WTC11 (cell line): ENCODE measurements at regions not wholly inside any gene's neighbourhood (a gene's known extent, or its start where the extent isn't known, plus 50 kb on each side); places are given as distances from the start of the nearest gene placed in this dataset.

Source experiments
- ATAC-seq: fragments of 200-7000 bp; cut with Tn5 transposase; 2 replicates; pipeline ENCODE4 v1.10.0; 2021; ENCODE audit warnings: mild to moderate bottlenecking, moderate library complexity
- CTCF ChIA-PET: fragments of 300-600 bp; sonication (Branson Sonifier 250); formaldehyde crosslinking; loops from one replicate; lab custom pipeline; 2021; ENCODE audit warnings: antibody characterized with exemption; lab: Charles Lee
- POLR2A ChIA-PET: fragments of 350-600 bp; sonication (Branson Sonifier 250); formaldehyde crosslinking; loops from one replicate; lab custom pipeline; 2021; ENCODE audit warnings: antibody characterized with exemption; lab: Charles Lee
- DNase-seq: peaks from one replicate; pipeline ENCODE4 v3.0.0; 2021; ENCODE audit warnings: low spot score
- H3K27ac Mint-ChIP-seq: 2 replicates; pipeline ENCODE4 v1.8.0; 2021; ENCODE audit warnings: mixed read lengths
- H3K27me3 Mint-ChIP-seq: 2 replicates; pipeline ENCODE4 v1.8.0; 2021; ENCODE audit warnings: low read depth, mild to moderate bottlenecking, moderate library complexity, mixed read lengths
- H3K36me3 Mint-ChIP-seq: 2 replicates; pipeline ENCODE4 v1.8.0; 2021; ENCODE audit warnings: mixed read lengths
- H3K4me1 Mint-ChIP-seq: 2 replicates; pipeline ENCODE4 v1.8.0; 2022; ENCODE audit warnings: mixed read lengths
- H3K4me3 Mint-ChIP-seq: 2 replicates; pipeline ENCODE4 v1.8.0; 2021; ENCODE audit warnings: mild to moderate bottlenecking, moderate library complexity, mixed read lengths
- H3K9me3 Mint-ChIP-seq: 2 replicates; pipeline ENCODE4 v1.8.0; 2021; ENCODE audit warnings: mixed read lengths
- CREB1 ChIP-seq: sonication (generic); formaldehyde crosslinking; IDR thresholded peaks from 2 replicates; pipeline ENCODE4 v1.8.0; 2023; ENCODE audit warnings: mild to moderate bottlenecking, missing genetic modification reagents
- ELF4 ChIP-seq: sonication (generic); formaldehyde crosslinking; IDR thresholded peaks from 2 replicates; pipeline ENCODE4 v1.8.1; 2022; ENCODE audit warnings: low read depth, mild to moderate bottlenecking, moderate library complexity, missing genetic modification reagents
- EMX1 ChIP-seq: fragments of 250-450 bp; sonication (Bioruptor Pico); IDR thresholded peaks from 2 replicates; pipeline ENCODE4 v1.8.0; 2021; ENCODE audit warnings: mild to moderate bottlenecking
- ESRRA ChIP-seq: sonication (generic); formaldehyde crosslinking; IDR thresholded peaks from 2 replicates; pipeline ENCODE4 v1.8.1; 2022; ENCODE audit warnings: mild to moderate bottlenecking, missing genetic modification reagents, borderline replicate concordance
- ETV6 ChIP-seq: sonication (generic); formaldehyde crosslinking; IDR thresholded peaks from 2 replicates; pipeline ENCODE4 v1.8.1; 2022; ENCODE audit warnings: mild to moderate bottlenecking, missing genetic modification reagents
- FOXJ3 ChIP-seq: sonication (generic); formaldehyde crosslinking; IDR thresholded peaks from 2 replicates; pipeline ENCODE4 v1.9.0; 2021; ENCODE audit warnings: missing genetic modification reagents, mild to moderate bottlenecking, borderline replicate concordance
- FOXK1 ChIP-seq: sonication (generic); formaldehyde crosslinking; IDR thresholded peaks from 2 replicates; pipeline ENCODE4 v1.8.0; 2022; ENCODE audit warnings: mild to moderate bottlenecking, moderate library complexity, missing genetic modification reagents
- GABPB1 ChIP-seq: sonication (generic); formaldehyde crosslinking; IDR thresholded peaks from 2 replicates; pipeline ENCODE4 v1.8.1; 2023; ENCODE audit warnings: mild to moderate bottlenecking, missing genetic modification reagents
- GRHL2 ChIP-seq: fragments of 250-450 bp; sonication (Bioruptor Pico); IDR thresholded peaks from 2 replicates; pipeline ENCODE4 v1.8.0; 2022; ENCODE audit warnings: mild to moderate bottlenecking, moderate library complexity; ENCODE audit not compliant: insufficient replicate concordance, severe bottlenecking
- HMGA2 ChIP-seq: fragments of 250-450 bp; sonication (Bioruptor Pico); IDR thresholded peaks from 2 replicates; pipeline ENCODE4 v1.4.0; 2021; ENCODE audit warnings: mild to moderate bottlenecking, moderate library complexity
- IRF2 ChIP-seq: sonication (generic); formaldehyde crosslinking; IDR thresholded peaks from 2 replicates; pipeline ENCODE4 v1.8.0; 2022; ENCODE audit warnings: low read depth, missing genetic modification reagents, borderline replicate concordance
- JUN ChIP-seq: sonication (generic); formaldehyde crosslinking; IDR thresholded peaks from 2 replicates; pipeline ENCODE4 v1.8.0; 2023; ENCODE audit warnings: mild to moderate bottlenecking, missing genetic modification reagents
- NFATC4 ChIP-seq: fragments of 250-450 bp; sonication (Bioruptor Pico); IDR thresholded peaks from 2 replicates; pipeline ENCODE4 v1.9.0; 2021; ENCODE audit warnings: mild to moderate bottlenecking
- NFE2L1 ChIP-seq: sonication (generic); formaldehyde crosslinking; IDR thresholded peaks from 2 replicates; pipeline ENCODE4 v1.8.1; 2023; ENCODE audit warnings: missing genetic modification reagents
- NR3C1 ChIP-seq: sonication (generic); formaldehyde crosslinking; conservative IDR thresholded peaks from 2 replicates; pipeline ENCODE4 v1.8.1; 2023; ENCODE audit warnings: low read depth, mild to moderate bottlenecking, missing genetic modification reagents
- PRRX2 ChIP-seq: fragments of 250-450 bp; sonication (Bioruptor Pico); IDR thresholded peaks from 2 replicates; pipeline ENCODE4 v1.8.0; 2021; ENCODE audit warnings: mild to moderate bottlenecking
- TEAD1 ChIP-seq: sonication (generic); formaldehyde crosslinking; IDR thresholded peaks from 2 replicates; pipeline ENCODE4 v1.8.0; 2022; ENCODE audit warnings: mild to moderate bottlenecking, missing genetic modification reagents
- ZNF219 ChIP-seq: sonication (generic); formaldehyde crosslinking; IDR thresholded peaks from 2 replicates; pipeline ENCODE4 v1.8.0; 2023; ENCODE audit warnings: missing genetic modification reagents, mild to moderate bottlenecking, borderline replicate concordance
- ZNF317 ChIP-seq: sonication (generic); formaldehyde crosslinking; IDR thresholded peaks from 2 replicates; pipeline ENCODE4 v1.8.1; 2023; ENCODE audit warnings: low read depth, mild to moderate bottlenecking, moderate library complexity, missing genetic modification reagents, borderline replicate concordance
- ZNF671 ChIP-seq: fragments of 250-450 bp; sonication (Bioruptor Pico); IDR thresholded peaks from 2 replicates; pipeline ENCODE4 v1.8.0; 2021; ENCODE audit warnings: mild to moderate bottlenecking
- TF ChIP-seq, protein P1 (sequence below): fragments of 250-450 bp; sonication (Bioruptor Pico); IDR thresholded peaks from 2 replicates; pipeline ENCODE4 v1.9.0; 2021; ENCODE audit warnings: mild to moderate bottlenecking
- TF ChIP-seq, protein P2 (sequence below): sonication (generic); formaldehyde crosslinking; conservative IDR thresholded peaks from 2 replicates; pipeline ENCODE4 v1.8.1; 2022; ENCODE audit warnings: mild to moderate bottlenecking, missing genetic modification reagents
- TF ChIP-seq, protein P3 (sequence below): fragments of 250-450 bp; sonication (Bioruptor Pico); conservative IDR thresholded peaks from 2 replicates; pipeline ENCODE4 v1.9.0; 2021; ENCODE audit warnings: mild to moderate bottlenecking
- TF ChIP-seq, protein P4 (sequence below): fragments of 250-450 bp; sonication (Bioruptor Pico); IDR thresholded peaks from 2 replicates; pipeline ENCODE4 v1.9.0; 2021; ENCODE audit warnings: moderate library complexity, mild to moderate bottlenecking, inconsistent platforms, borderline replicate concordance

DNA sequence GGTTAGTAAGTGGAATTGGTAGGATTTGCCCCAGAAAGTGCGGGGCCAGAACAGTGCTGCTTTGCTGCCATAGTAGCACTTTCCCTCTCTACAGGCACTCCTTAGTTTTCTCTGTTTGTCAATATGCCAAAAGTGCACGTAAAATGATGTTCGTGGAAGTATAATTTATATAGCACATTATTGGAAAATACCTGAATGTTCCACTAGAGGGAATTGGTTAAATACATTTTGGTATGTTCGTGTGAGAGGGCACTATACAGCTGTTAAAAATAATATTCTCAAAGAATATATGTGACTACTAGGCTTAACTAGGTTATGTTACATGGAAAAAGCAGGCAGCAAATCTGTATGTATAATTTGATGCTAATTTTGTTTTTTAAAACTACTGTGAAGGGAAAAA, 184.0 kb upstream of the GDNF start:
- no peak overlapping the region for H3K27ac Mint-ChIP-seq
- TF ChIP-seq ELF4 (CRISPR knock-in tag) (no peak), ZNF317 (CRISPR knock-in tag) (no peak), NFE2L1 (no peak), FOXK1 (CRISPR knock-in tag) (no peak), HMGA2 (CRISPR knock-in tag) (no peak), NR3C1 (CRISPR knock-in tag) (no peak), IRF2 (no peak), GRHL2 (CRISPR knock-in tag) (no peak), GABPB1 (CRISPR knock-in tag) (no peak), ESRRA (CRISPR knock-in tag) (no peak)
- TF ChIP-seq, protein P1, sequence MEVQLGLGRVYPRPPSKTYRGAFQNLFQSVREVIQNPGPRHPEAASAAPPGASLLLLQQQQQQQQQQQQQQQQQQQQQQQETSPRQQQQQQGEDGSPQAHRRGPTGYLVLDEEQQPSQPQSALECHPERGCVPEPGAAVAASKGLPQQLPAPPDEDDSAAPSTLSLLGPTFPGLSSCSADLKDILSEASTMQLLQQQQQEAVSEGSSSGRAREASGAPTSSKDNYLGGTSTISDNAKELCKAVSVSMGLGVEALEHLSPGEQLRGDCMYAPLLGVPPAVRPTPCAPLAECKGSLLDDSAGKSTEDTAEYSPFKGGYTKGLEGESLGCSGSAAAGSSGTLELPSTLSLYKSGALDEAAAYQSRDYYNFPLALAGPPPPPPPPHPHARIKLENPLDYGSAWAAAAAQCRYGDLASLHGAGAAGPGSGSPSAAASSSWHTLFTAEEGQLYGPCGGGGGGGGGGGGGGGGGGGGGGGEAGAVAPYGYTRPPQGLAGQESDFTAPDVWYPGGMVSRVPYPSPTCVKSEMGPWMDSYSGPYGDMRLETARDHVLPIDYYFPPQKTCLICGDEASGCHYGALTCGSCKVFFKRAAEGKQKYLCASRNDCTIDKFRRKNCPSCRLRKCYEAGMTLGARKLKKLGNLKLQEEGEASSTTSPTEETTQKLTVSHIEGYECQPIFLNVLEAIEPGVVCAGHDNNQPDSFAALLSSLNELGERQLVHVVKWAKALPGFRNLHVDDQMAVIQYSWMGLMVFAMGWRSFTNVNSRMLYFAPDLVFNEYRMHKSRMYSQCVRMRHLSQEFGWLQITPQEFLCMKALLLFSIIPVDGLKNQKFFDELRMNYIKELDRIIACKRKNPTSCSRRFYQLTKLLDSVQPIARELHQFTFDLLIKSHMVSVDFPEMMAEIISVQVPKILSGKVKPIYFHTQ (CRISPR knock-in tag), result no peak
- TF ChIP-seq, protein P2, sequence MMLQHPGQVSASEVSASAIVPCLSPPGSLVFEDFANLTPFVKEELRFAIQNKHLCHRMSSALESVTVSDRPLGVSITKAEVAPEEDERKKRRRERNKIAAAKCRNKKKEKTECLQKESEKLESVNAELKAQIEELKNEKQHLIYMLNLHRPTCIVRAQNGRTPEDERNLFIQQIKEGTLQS (CRISPR knock-in tag), result no peak
- no peak overlapping the region for H3K4me3 Mint-ChIP-seq
- ChIA-PET POLR2A (no interaction called here), CTCF (no interaction called here)
- H3K27me3 Mint-ChIP-seq, result no peaks in the 10 kb centered on the region
- peaks cover 6% of the 10 kb centered on the region for H3K9me3 Mint-ChIP-seq
- no peaks in the 10 kb centered on the region for H3K36me3 Mint-ChIP-seq
- ATAC-seq (no peak), DNase-seq (no peak)
- peaks cover 7% of the 10 kb centered on the region for H3K4me1 Mint-ChIP-seq

DNA sequence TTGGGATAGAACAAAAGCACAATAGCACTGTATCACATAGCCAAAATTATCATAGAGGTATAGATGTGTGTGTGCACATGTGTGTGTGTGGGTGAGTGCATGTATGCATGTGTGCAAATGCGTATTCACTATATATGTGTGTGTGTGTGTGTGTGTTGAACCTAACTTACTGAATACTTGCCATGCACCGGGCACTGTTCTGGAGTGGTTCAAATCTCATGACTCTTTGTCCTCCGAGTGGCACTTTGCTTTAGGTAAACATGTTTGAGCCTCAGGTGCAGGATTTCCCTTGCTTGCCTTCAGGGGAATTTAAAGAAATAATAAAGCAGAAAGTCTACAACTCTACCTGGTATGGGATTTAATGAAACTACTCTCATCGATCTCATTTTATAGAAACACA, 183.5 kb upstream of the GDNF start:
- no peak overlapping the region for H3K27ac Mint-ChIP-seq
- no peaks in the 10 kb centered on the region for H3K36me3 Mint-ChIP-seq
- ATAC-seq (no peak), DNase-seq (no peak)
- H3K4me1 Mint-ChIP-seq, result peaks cover 5% of the 10 kb centered on the region
- no peaks in the 10 kb centered on the region for H3K27me3 Mint-ChIP-seq
- ChIA-PET CTCF (no interaction called here), POLR2A (no interaction called here)
- H3K4me3 Mint-ChIP-seq, result no peak overlapping the region
- no peak for TF ChIP-seq ZNF671
- no peak for TF ChIP-seq TEAD1 (CRISPR knock-in tag)
- no peak for TF ChIP-seq NFATC4 (CRISPR knock-in tag)
- TF ChIP-seq FOXK1 (CRISPR knock-in tag), result no peak
- TF ChIP-seq JUN, result no peak
- TF ChIP-seq ELF4 (CRISPR knock-in tag), result no peak
- TF ChIP-seq ZNF219 (CRISPR knock-in tag), result no peak
- TF ChIP-seq, protein P3, sequence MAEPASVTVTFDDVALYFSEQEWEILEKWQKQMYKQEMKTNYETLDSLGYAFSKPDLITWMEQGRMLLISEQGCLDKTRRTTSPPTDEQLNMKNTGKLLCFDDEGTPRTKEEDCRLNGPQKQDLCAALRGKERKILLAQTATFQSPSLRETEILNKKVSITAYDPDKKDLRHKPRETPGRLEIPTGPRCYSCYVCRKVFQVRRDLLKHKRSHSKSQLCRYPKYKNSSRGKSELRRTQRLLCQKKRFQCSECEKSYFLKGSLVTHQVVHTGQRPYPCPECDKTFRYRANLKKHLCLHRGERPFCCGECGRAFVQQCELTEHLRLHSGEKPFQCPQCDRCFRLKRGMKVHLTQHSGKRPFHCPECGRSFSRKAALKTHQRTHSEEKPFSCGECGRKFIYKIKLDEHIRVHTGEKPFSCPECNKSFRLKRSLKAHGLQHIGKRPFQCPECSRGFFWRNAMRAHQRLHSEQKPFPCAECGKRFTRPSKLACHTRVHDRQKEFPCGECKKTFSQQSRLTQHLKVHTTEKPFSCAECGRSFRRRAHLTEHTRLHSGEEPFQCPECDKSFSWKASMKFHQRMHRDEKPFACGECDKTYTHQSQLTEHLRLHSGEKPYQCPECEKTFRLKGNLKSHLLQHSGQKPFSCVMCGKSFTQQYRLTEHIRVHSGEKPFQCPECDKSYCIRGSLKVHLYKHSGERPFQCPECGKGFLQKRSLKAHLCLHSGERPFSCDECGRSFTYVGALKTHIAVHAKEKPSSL (CRISPR knock-in tag), result no peak
- TF ChIP-seq, protein P4, sequence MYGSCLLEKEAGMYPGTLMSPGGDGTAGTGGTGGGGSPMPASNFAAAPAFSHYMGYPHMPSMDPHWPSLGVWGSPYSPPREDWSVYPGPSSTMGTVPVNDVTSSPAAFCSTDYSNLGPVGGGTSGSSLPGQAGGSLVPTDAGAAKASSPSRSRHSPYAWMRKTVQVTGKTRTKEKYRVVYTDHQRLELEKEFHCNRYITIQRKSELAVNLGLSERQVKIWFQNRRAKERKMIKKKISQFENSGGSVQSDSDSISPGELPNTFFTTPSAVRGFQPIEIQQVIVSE, result no peak
- TF ChIP-seq FOXJ3 (CRISPR knock-in tag), result no peak
- TF ChIP-seq NFE2L1, result no peak
- TF ChIP-seq ETV6 (CRISPR knock-in tag), result no peak
- TF ChIP-seq EMX1, result no peak
- no peak for TF ChIP-seq CREB1
- TF ChIP-seq, protein P1 (CRISPR knock-in tag), result no peak
- TF ChIP-seq PRRX2 (CRISPR knock-in tag), result no peak
- peaks cover 4% of the 10 kb centered on the region; the same call in 1 of the 2 replicates for H3K9me3 Mint-ChIP-seq
